Subcutaneous abdominal adipose tissue (tissue), 5 donors: ENCODE measurements at regions not wholly inside any gene's neighbourhood (a gene's known extent, or its start where the extent isn't known, plus 50 kb on each side); places are given as distances from the start of the nearest gene placed in this dataset.
A peak's percentile ranks its signal among the peaks of the same experiment; 100 is the strongest.

Experiments
- H3K27ac ChIP-seq: one replicate; pipeline ENCODE4 v1.7.0; 2013; ENCODE audit warnings: low read depth, mild to moderate bottlenecking, inconsistent platforms, low read length, moderate library complexity
- H3K27me3 ChIP-seq, 5 donors: one replicate each; pipeline ENCODE4 v1.7.0; 2013; ENCODE audit warnings: low read length in 5 of 5, inconsistent platforms in 1 of 5; ENCODE audit not compliant: control insufficient read depth in 5 of 5, insufficient read depth in 4 of 5
- H3K36me3 ChIP-seq, 5 donors: one replicate each; pipeline ENCODE4 v1.7.0; 2013; ENCODE audit warnings: low read length in 5 of 5; ENCODE audit not compliant: control insufficient read depth in 5 of 5, insufficient read depth in 5 of 5
- H3K4me1 ChIP-seq, 5 donors: one replicate each; pipeline ENCODE4 v1.7.0; 2013; ENCODE audit warnings: low read length in 5 of 5, mild to moderate bottlenecking in 3 of 5, moderate library complexity in 1 of 5; ENCODE audit not compliant: control insufficient read depth in 5 of 5, insufficient read depth in 5 of 5
- H3K4me3 ChIP-seq, 5 donors: one replicate each; pipeline ENCODE4 v1.7.0; 2013; ENCODE audit warnings: low read length in 5 of 5, low read depth in 1 of 5
- H3K9ac ChIP-seq, 5 donors: one replicate each; pipeline ENCODE4 v1.7.0; 2013; ENCODE audit warnings: low read length in 5 of 5, mild to moderate bottlenecking in 4 of 5, moderate library complexity in 3 of 5
- H3K9me3 ChIP-seq, 5 donors: one replicate each; pipeline ENCODE4 v1.7.0; 2013; ENCODE audit warnings: low read length in 5 of 5; ENCODE audit not compliant: control insufficient read depth in 5 of 5
- donor health status: healthy.
- donor health status: healthy.
- donor health status: healthy.
- donor health status: healthy.
- donor health status: healthy.

GRCh38 chr6:14638906-14639761 is 521.6 kb downstream of the CD83 start:
- H3K27me3 ChIP-seq: no peaks in the 10 kb centered on the region
- H3K4me1 ChIP-seq: peaks cover 6 to 37% (median 20%) of the 10 kb centered on the region in 5 donors
- peak overlapping the region; percentile 52 for H3K27ac ChIP-seq
- peak overlapping the region; percentile 1 to 59 (median 21) for H3K9ac ChIP-seq
- H3K36me3 ChIP-seq: no peaks in the 10 kb centered on the region
- no peaks in the 10 kb centered on the region for H3K9me3 ChIP-seq
- H3K4me3 ChIP-seq: peak overlapping the region in 4 of 5 donors; percentile 18 to 56 (median 42)

- Histone ChIP-seq H3K9me3 (no peaks in the 10 kb centered on the region), H3K27ac (peak overlapping the region; percentile 52), H3K36me3 (no peaks in the 10 kb centered on the region), H3K9ac (no peak overlapping the region), H3K27me3 (no peaks in the 10 kb centered on the region), H3K4me1 (peaks cover 6 to 37% (median 20%) of the 10 kb centered on the region in 5 donors), H3K4me3 (no peak overlapping the region)
Measured at GRCh38 chr6:14639983-14640599, 522.5 kb downstream of the CD83 start.

- Histone ChIP-seq H3K4me1 (peaks cover 6 to 37% (median 20%) of the 10 kb centered on the region in 5 donors), H3K27ac (no peak overlapping the region), H3K36me3 (no peaks in the 10 kb centered on the region), H3K9me3 (no peaks in the 10 kb centered on the region), H3K4me3 (no peak overlapping the region), H3K27me3 (no peaks in the 10 kb centered on the region), H3K9ac (no peak overlapping the region)
Measured at GRCh38 chr6:14640631-14641030, 523.1 kb downstream of the CD83 start.

GRCh38 chr6:14641423-14642135 is 524.0 kb downstream of the CD83 start:
- Histone ChIP-seq H3K27ac (no peak overlapping the region), H3K36me3 (no peaks in the 10 kb centered on the region), H3K9ac (no peak overlapping the region), H3K4me1 (peaks cover 6 to 37% (median 20%) of the 10 kb centered on the region in 5 donors), H3K27me3 (no peaks in the 10 kb centered on the region), H3K9me3 (no peaks in the 10 kb centered on the region), H3K4me3 (no peak overlapping the region)

- H3K9ac ChIP-seq: no peak overlapping the region
- no peaks in the 10 kb centered on the region for H3K36me3 ChIP-seq
- peaks cover 6 to 35% (median 19%) of the 10 kb centered on the region in 5 donors for H3K4me1 ChIP-seq
- no peaks in the 10 kb centered on the region for H3K9me3 ChIP-seq
- no peak overlapping the region for H3K4me3 ChIP-seq
- no peak overlapping the region for H3K27ac ChIP-seq
- no peaks in the 10 kb centered on the region for H3K27me3 ChIP-seq
Measured at GRCh38 chr6:14642136-14642505, 524.5 kb downstream of the CD83 start.

- no peaks in the 10 kb centered on the region for H3K36me3 ChIP-seq
- H3K9me3 ChIP-seq: no peaks in the 10 kb centered on the region
- H3K27ac ChIP-seq: no peak overlapping the region
- no peak overlapping the region for H3K4me3 ChIP-seq
- H3K27me3 ChIP-seq: no peaks in the 10 kb centered on the region
- H3K9ac ChIP-seq: no peak overlapping the region
- peaks cover 6 to 28% (median 18%) of the 10 kb centered on the region in 5 donors for H3K4me1 ChIP-seq
Measured at GRCh38 chr6:14642842-14643241, 525.3 kb downstream of the CD83 start.

GRCh38 chr6:14644381-14644780 is 526.8 kb downstream of the CD83 start:
- Histone ChIP-seq H3K4me3 (no peak overlapping the region), H3K36me3 (no peaks in the 10 kb centered on the region), H3K4me1 (peaks cover 3 to 14% (median 8%) of the 10 kb centered on the region in 5 donors)

GRCh38 chr6:14645221-14645620 is 527.6 kb downstream of the CD83 start:
- Histone ChIP-seq H3K4me3 (no peak overlapping the region), H3K36me3 (no peaks in the 10 kb centered on the region), H3K9ac (no peak overlapping the region), H3K9me3 (no peaks in the 10 kb centered on the region), H3K27me3 (no peaks in the 10 kb centered on the region), H3K27ac (no peak overlapping the region), H3K4me1 (peaks cover 0 to 6% (median 2%) of the 10 kb centered on the region in 5 donors)

More at GRCh38 chr6:14644381-14644780, 526.8 kb downstream of the CD83 start:
- H3K9ac ChIP-seq: no peak overlapping the region
- no peaks in the 10 kb centered on the region for H3K27me3 ChIP-seq
- no peaks in the 10 kb centered on the region for H3K9me3 ChIP-seq
- no peak overlapping the region for H3K27ac ChIP-seq

- Histone ChIP-seq H3K9ac (no peak overlapping the region), H3K4me1 (peaks cover 0 to 4% (median 2%) of the 10 kb centered on the region in 5 donors), H3K4me3 (no peak overlapping the region), H3K9me3 (no peaks in the 10 kb centered on the region), H3K36me3 (no peaks in the 10 kb centered on the region), H3K27ac (no peak overlapping the region), H3K27me3 (no peaks in the 10 kb centered on the region)
Measured at GRCh38 chr6:14645841-14646240, 528.3 kb downstream of the CD83 start.

- Histone ChIP-seq H3K27me3 (no peaks in the 10 kb centered on the region), H3K27ac (no peak overlapping the region), H3K9me3 (no peaks in the 10 kb centered on the region), H3K36me3 (no peaks in the 10 kb centered on the region), H3K9ac (no peak overlapping the region), H3K4me1 (peaks cover 0 to 3% (median 0%) of the 10 kb centered on the region in 5 donors), H3K4me3 (no peak overlapping the region)
Measured at GRCh38 chr6:14646371-14646770, 528.8 kb downstream of the CD83 start.
